ENCODE measurements at regions not wholly inside any gene's neighbourhood (a gene's known extent, or its start where the extent isn't known, plus 50 kb on each side); places are given as distances from the start of the nearest gene placed in this dataset.

DNA sequence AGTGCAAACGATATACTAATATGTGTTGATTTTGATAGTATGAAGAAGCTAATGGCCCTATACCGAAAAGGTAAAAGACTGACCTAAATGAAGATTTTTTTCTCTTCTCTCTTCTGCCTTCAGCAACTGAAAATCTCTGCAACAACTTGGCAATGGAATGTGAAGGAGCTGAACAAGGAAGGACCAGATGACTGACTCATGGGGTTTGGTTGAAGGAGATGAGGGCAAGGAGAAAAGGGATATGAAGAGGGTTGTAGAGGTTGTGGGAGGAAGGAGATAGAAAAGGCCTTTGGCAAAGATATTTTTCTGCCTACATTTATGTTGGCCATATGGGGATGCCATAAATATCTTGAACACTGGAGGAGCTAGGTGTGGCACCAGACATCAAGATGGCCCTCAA is 129.7 kb upstream of the CHD1 start:
- TF ChIP-seq TAF1 (IDR thresholded peaks at IDR 0.05; ENCODE audit: low read depth, low read length) (no peak), SIX5 (IDR thresholded peaks at IDR 0.05; ENCODE audit: low read depth, low read length) (no peak), SIN3A (conservative IDR thresholded peaks at IDR 0.05 in 1 of 2, IDR thresholded peaks at IDR 0.05 in 1 of 2; ENCODE audit: low read depth in 1 of 2, low read length in 2 of 2) (no peak), ZNF274 (IDR thresholded peaks at IDR 0.05; ENCODE audit: borderline replicate concordance, extremely low read depth, low read length) (no peak), CREB1 (IDR thresholded peaks at IDR 0.05) (no peak), POLR2A (IDR thresholded peaks at IDR 0.05; ENCODE audit: control extremely low read depth in 1 of 2, low read depth in 2 of 2, low read length in 2 of 2) (no peak), KDM5A (IDR thresholded peaks at IDR 0.05; ENCODE audit: low read length) (no peak), TEAD4 (IDR thresholded peaks at IDR 0.05; ENCODE audit: low read depth, low read length) (no peak), KDM4A (IDR thresholded peaks at IDR 0.05; ENCODE audit: low read depth, low read length, severe bottlenecking) (no peak)
- TF ChIP-seq, protein P1, sequence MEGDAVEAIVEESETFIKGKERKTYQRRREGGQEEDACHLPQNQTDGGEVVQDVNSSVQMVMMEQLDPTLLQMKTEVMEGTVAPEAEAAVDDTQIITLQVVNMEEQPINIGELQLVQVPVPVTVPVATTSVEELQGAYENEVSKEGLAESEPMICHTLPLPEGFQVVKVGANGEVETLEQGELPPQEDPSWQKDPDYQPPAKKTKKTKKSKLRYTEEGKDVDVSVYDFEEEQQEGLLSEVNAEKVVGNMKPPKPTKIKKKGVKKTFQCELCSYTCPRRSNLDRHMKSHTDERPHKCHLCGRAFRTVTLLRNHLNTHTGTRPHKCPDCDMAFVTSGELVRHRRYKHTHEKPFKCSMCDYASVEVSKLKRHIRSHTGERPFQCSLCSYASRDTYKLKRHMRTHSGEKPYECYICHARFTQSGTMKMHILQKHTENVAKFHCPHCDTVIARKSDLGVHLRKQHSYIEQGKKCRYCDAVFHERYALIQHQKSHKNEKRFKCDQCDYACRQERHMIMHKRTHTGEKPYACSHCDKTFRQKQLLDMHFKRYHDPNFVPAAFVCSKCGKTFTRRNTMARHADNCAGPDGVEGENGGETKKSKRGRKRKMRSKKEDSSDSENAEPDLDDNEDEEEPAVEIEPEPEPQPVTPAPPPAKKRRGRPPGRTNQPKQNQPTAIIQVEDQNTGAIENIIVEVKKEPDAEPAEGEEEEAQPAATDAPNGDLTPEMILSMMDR (IDR thresholded peaks at IDR 0.05; ENCODE audit: control extremely low read depth in 1 of 3, insufficient read depth in 1 of 3, low read depth in 1 of 3, low read length in 3 of 3), result no peak
- TF ChIP-seq, protein P2, sequence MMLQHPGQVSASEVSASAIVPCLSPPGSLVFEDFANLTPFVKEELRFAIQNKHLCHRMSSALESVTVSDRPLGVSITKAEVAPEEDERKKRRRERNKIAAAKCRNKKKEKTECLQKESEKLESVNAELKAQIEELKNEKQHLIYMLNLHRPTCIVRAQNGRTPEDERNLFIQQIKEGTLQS (IDR thresholded peaks at IDR 0.05; ENCODE audit: insufficient read depth, low read depth, low read length), result no peak
- TF ChIP-seq, protein P3, sequence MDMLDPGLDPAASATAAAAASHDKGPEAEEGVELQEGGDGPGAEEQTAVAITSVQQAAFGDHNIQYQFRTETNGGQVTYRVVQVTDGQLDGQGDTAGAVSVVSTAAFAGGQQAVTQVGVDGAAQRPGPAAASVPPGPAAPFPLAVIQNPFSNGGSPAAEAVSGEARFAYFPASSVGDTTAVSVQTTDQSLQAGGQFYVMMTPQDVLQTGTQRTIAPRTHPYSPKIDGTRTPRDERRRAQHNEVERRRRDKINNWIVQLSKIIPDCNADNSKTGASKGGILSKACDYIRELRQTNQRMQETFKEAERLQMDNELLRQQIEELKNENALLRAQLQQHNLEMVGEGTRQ (IDR thresholded peaks at IDR 0.05; ENCODE audit: low read length), result no peak

Data from H1 (cell line).